HG03039 (cell line): ENCODE measurements at regions not wholly inside any gene's neighbourhood (a gene's known extent, or its start where the extent isn't known, plus 50 kb on each side); places are given as distances from the start of the nearest gene placed in this dataset.
A peak's percentile ranks its signal among the peaks of the same experiment; 100 is the strongest.
"Not testable (repeated sequence)": the region's sequence is repeated elsewhere in the genome, so short reads cannot be mapped to it uniquely, and the experiment has no call there.

Source experiments
- ATAC-seq: cut with Tn5 transposase; IDR thresholded peaks from one replicate; pipeline ENCODE4 v1.9.1; 2021; ENCODE audit warnings: mild to moderate bottlenecking, moderate library complexity; ENCODE audit not compliant: unreplicated experiment

DNA sequence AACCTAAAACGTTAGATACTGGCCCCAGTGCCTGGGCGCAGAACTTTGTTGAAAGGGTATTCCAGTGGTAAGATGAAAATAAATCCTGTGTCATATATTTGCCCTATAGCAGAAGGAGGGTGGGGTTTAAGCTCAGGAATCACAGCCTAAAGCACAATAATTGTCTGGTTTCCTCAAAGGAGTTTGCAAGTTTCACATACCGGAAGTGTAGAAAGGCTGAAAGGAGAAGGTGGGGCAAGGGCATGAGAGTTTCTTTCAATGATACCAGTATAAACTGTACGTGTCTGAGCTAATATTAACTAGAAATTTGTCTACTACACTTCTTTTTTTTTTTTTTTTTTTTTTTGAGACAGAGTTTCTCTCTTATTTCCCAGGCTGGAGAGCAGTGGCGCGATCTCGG lies 147.9 kb upstream of the WWC1 start:
- ATAC-seq = not testable (repeated sequence)

DNA sequence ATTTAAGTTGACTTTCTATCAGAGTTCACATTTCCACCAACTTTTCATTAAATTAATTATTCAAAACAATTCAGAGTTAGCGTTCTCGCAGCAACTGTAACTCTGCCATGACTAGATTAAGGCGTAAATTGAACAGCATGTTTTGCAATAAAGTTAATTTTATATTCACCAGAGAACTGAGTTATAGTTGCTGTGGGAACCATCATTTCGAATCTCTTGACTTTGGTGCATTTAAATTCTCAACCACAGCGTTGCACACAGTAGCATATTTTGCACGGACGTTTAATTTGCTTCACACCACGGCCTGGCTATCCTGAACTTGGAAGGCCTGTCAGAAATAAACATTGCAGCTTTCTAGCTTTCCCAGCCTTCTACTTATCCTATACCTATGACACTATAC lies 144.3 kb upstream of the WWC1 start:
- ATAC-seq = no peak

DNA sequence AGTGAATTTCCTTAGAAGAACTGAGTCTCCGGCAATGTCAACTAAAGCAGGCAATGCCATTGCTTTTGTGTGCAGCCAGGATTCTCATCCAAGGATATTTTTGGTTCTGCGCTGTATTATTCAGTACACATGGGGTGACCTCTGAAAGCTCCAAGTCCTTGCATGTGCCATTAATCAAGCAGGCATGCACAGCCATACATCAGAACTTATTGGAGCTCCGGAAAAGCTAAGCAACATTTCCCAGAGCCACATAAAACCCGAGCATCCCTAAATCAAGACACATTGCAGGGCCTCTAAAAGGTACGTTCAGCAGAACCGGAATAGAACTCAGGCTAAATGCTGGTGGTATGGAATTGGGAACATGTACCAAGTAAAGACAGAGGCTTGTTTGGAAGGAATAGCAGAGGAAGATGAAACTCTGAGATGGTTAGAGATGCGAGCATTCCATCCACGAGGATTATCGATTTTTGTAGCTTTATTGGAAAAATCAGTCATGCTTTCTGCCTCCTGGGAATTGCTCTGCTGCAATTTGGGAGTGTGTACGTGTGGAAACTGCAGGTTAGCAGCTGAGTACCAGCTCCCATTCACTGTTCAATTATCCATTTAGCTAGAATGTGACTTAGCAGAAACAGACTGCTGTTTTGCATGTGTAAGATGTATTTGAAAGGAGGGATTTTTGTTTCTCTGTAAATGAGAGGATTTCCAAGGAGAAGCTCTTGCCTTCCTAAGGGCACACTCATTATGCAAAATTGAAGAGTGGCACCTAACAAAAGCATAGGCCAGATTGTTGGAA lies 143.7 kb upstream of the WWC1 start:
- no peak for ATAC-seq

DNA sequence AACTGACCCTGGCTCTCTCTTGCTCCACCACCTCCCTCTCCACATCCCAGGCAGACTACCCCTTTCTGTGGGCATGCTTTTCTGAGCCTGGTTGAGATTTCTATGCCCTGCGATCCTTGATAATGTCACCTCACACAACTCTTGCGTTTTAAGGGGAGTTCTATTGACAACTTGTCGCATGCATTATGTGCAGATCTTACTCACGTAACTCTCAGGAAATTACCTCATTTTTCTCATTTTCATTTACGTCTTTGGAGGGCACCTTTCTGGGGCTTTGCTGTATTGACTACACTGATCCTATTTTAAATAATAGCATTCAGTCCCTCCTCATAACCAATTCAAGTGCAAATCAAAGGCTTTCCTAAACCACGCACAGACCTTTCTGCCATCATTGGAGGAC lies 140.4 kb upstream of the WWC1 start:
- no peak for ATAC-seq

DNA sequence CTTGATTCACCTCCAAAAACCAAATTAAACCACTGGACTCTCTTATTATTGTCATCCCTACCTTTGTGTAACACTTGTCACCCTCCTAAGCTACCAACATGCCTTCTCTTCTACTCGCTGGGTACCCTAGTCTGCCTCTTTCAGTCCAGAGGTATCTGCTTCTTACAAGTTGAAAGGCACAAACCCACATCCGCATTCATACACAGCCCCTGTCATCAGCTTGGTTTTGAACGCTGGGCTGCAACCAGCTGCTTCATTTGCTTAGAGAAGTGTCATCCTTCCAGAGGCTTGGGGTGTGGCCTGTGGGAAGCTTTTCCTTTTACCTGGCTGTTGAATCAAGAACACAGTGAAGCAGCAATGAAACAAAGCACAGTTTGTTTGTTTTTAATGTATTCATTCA lies 138.8 kb upstream of the WWC1 start:
- ATAC-seq = no peak

DNA sequence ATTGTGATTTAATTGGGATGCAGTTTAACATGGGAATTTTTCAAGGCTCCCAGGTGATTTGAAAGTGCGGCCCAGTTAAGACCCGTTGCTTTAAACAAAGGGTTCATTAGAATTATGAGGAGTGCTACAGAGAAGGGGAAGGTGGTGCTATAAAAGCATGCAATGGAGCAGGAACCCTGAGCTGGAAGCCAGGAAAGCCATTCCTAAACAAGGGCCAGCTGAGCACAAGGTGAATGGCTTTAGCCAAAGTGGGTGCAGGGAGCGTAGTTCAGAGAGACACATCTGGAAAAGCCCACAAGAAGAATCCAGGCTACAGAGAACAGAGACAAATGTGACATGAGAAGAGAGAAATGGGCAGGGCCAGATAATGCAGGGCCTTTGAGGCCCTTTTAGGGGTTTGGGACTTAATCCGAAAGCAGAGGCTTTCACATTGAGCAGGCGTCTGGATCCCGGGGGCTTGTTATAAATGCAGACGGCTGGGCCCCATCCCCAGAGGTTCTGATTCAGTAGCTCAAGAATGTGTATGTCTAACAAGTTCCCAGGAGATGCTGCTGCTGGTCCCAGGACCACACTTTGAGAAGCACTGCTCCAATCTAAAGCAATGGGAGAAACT lies 138.1 kb upstream of the WWC1 start:
- ATAC-seq = no peak

DNA sequence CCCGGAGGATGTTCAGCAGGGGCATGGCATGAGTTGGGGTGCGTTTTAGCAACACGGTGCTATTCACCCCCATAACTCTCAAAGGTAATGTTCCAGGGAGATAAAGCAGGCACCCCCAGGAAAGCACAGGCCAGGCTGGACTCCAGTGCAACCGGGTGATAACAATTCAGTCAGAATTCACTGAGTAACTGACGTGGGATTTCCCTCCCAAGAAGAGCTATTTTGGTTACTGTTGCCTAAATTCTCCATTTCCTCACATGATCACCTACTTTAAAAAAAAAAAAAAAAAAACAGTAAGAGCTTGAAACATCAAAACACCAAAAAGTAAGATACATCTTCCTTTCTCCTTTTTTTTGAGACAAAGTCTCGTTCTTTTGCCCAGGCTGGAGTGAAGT lies 137.6 kb upstream of the WWC1 start:
- no peak for ATAC-seq

DNA sequence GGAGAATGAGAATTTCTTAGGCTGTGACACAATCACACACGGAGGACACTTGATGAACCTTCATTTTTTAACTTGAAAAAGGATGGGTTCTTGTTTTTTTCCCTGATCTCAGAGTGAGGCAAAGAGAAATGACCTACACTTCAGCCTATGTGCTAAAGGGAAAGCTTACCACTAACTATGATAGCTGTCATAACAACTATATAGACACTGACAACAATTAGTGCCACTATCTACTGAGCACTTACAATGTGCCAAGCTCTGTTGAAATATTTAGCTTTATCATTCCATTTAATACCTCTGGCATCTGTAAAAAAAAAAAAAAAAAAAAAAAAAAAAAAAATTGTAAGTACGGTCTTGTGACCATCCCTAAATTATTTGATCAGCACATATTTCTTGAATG lies 135.9 kb upstream of the WWC1 start:
- no peak for ATAC-seq

DNA sequence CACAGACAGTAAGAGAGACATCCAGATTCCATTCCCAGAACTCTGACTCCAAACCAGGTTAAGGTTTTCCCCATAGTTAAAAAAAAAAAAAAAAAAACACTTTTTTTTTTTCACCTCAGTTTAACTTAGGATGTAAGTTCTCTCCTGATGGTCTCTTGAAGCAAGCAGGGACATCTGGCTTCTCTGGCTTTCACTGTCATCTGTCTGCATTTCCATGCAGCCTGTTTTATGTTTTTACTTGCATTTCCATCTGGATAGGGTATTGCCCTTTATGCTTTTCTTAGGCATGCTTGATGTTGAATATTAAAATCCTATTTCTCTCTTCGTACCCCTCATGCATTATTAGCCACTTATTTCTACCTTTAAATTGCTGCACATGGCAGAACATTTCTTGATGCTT lies 135.3 kb upstream of the WWC1 start:
- no peak for ATAC-seq

DNA sequence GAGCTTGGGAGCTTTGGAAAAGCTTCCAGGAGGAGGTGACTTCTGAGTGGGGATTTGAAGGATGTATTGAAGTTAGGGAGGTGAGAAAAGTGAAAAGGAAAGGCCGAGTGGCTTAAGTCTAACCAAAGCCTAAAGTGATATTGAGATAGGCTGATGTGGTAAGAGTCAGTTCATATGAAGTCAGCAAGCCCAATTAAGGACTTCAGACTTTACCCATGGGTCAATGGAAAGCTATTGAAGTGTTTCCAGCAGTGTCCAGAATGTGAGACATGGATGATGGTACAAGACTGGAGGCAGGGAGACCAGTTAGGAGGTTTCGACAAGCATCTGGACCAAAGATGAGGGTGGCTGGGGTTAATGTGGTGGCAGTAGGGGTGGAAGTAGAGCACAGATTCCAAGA lies 134.3 kb upstream of the WWC1 start:
- no peak for ATAC-seq

DNA sequence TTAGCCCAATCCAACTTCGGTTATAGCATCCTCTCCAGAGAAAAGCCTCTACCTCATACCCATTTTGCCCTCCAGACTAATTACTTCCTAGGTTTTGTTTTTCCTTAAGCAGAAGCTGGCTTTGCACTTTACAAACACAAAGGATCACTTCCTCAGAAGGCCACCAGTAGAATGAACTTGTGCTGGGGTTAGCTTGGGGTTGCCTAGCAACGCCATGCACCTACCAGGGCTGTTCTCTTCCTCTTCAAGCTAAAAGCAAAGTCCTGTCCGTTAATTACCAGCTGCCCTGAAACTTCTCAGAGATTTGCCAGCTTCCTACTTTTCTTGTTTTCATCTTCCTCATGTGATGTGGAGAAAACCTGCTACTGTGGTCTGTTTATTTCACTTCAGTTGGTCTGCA lies 132.0 kb upstream of the WWC1 start:
- ATAC-seq = peak; percentile 54

DNA sequence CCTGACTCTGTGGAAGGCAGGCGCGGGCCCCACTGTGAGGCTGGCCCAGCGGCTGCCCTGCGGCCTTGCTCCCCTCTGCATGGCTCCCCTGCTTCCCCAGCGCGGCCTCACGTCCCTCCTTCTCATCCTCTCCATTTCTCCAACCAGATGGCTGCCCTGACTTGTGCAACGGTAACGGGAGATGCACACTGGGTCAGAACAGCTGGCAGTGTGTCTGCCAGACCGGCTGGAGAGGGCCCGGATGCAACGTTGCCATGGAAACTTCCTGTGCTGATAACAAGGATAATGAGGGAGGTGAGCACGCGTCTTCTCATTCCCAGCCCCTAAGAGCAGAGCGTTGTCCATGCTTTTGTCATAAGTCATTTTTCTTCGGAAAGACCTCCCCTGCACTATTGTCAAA lies 129.0 kb upstream of the WWC1 start:
- ATAC-seq = no peak

DNA sequence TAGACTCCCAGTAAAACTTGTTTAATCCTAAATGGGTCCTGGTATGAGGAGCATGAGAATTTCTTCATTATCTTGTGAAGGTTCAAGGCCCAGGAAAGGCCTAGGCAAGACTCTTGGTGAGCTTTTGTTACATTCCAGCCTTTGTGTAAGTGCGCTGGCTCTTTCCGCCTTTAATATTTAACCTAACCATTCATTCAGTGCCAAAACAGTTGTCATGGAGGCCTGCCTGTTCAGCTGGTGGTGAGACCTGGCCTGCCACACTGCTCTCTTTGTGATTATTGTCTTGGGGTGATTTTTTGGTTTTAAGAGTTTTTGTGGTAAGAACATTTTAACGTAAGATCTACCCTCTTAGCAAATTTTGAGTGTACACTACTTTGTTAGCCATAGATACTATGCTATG lies 127.5 kb upstream of the WWC1 start:
- no peak for ATAC-seq

DNA sequence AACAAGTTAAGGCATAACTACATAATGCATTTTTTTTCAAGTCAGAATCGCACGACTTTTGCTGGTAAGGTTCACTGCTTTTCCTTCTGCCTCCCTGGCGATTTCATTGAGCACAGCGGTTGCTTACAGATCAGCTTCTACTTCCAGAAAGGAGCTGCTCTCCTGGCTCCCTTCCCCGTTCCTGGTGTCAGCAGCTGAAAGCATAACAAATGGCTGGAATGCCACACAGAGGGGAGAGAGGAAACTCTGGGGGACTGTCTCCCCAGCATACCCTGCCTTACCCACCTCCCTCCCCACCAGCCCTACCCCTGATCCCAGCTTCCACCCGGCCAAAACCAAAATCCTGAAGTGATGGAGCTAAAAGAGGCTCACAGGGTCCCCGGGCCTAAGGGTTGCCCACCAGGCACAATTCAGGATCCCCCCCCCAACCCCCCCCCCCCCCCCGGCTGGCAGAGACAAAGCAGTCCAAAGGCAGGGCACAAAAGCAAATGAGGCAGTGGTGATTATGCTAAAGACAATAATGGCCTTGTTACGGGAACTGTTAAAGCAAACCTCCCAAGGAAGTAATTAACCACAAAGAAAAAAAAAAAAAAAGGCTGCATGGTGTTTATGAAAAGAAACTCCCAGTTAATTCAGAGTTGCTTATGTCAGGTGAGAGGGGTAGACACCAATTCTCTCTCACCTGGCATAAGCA lies 126.1 kb upstream of the WWC1 start:
- no peak for ATAC-seq

DNA sequence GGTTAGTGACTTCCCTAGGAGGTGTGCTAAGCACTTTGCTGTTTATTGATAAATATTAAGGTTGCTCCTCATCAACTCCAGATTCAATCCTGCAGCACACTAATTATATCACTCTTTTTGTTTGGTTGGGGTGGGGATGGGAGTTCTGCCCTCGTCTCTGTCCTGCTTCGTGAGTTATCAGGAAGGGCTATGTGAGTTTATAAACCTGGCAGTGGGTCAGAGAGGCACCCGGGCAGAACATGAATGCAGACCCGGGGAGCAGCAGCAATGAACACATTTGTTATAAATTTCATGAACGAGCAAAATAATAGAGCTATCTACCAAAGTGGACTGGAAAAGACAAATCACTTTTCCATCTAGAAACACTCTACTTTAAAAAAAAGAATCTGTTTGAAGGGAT lies 125.5 kb upstream of the WWC1 start:
- ATAC-seq = no peak

DNA sequence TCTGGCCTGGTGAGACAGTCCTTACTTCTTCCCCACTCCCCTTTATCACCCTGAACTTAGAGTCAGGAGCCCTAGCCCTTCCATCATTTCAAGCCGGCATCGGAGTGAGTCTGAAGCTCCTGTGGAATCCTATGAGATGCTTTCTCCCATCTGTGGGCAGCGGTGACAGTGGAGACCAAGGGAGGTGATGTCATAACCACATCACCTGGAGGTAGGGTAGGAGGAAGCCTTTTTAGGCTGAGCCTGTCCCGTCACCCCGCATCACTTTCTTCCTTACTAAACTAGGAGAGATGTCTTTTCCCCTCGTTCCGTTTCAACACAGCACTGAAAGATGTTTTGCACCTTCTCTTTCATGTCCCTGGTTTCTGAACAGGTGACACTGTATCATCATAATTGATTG lies 124.1 kb upstream of the WWC1 start:
- ATAC-seq = no peak

DNA sequence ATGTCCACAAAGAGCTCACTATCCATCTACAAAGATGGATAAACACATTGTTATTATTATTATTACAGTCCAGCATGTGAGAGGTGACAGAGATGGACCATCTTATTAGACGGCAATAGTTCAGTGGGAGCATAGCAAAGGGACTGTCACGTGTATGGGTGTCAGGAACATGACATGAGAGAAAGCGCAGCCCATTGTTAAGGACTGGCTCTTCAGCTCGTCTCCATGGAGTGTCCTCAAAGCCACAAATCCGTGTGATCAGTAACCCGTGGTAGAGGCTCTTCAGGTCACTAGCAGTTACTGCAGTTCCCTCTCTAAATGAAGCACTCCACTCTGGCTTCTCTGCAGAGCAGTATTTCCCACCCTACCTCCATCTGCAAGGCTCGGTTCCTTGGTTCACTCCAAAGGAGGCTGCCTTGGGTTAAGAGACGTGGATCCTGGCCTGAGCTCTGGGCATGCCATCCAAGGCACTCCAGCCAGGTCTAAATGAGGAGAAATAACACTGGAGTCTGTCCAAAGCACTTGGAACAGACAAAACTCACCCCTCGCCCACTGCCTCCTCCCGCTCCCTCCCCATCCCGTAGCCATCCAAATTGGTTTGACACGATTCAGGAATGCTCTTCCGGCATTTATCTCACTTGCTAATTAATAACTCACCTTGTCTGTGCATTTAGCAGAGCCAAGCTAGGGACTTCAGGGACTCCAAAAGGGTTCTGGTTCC lies 122.3 kb upstream of the WWC1 start:
- no peak for ATAC-seq

DNA sequence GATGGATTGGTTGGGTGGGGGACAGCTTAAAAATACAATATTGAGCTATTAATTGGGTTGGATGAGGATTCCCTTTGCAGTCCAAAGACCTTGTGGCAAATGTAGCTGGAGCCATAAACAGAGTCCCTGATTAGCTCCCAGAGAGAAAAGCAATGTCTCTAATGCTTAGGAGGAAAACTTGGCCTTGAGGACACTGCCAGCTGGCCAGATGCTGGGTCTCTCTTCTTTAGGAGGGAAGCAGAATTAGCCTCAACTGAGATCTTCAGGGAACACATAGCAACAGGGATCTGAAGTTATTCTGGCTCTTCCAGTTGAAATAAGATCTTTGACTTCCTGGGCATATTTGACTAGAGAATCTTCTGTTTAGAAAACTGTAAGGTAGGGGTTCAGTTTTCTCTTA lies 121.7 kb upstream of the WWC1 start:
- no peak for ATAC-seq

DNA sequence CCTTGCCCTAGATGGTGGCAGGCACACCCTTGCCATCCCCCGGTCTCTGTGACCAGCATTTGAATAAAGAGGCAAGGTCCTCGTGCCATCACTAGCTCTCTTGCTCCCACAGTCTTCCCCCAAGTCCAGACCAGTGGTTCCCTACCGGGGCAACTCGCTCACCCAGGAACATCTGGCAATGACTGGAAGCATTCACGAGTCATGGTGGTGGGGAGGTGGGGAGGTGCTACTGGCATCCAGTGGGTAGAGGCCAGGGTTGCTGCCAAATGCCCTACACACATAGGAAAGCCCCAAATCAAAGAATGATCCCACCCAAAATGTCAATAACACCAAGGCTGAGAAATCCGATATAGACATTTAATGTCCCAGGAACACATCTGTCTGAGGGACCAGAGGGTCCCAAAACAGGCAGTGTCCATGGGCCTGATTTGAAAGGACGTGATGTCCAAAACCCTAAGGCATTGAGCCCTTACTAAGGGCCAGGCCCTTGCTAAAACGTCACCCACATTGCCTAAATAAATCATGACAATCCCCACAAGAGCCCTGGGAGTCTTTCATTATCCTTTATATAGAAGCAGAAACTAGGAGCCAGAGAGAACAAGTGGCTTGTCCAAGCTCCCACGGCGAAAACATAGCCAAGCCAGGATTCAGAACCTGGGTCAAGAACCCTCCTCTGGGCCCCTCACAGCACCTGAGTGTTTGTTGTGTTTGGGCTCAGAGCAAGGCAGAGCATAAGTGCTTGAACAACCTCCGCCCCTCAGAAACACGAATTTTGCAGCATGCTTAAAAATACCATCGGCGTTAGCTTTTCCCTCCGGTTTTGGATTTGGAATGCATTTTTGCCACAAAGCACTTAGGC lies 119.3 kb upstream of the WWC1 start:
- no peak for ATAC-seq

DNA sequence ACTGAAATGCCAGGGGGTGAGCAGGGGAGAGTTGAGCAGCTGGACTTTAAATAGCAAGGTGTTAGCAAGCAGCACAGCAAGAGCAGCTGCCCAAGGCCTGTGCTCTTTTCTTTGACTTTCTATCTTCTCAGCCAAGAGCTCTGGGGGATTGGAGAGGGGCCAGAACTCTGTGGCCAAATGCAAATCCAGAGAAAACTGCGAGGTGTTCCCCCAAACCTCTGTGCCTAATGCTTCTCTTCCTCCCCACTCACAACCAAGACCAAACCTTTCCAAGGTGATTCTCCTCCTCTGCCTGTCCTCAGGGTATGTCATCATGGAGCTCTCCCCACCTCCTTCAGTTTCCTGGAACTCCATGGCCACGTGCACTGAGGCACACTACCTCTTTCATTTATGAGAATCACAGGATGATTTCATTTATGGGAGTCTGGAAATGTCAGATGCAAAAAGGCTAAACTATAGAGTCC lies 118.7 kb upstream of the WWC1 start:
- no peak for ATAC-seq

DNA sequence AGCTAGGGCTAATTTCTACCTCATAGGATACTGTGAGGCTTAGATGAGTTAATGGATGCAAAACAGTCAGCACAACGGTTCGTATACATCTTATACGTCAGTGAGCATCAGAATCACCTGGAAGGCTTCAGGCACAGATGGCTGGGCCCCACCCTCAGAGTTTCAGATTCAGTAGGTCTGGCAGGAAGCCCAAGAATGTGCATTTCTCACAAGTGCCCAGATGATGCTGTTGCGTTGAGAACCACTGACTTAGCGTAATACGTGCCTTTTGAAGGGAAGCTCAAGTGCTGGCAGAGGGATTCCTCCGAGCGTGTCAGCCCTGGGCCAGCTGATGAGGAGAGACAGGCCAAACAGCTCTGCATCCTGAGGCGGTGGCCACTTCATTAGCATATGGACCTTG lies 117.1 kb upstream of the WWC1 start:
- peak; percentile 78 for ATAC-seq
